ENCODE measurements at regions not wholly inside any gene's neighbourhood (a gene's known extent, or its start where the extent isn't known, plus 50 kb on each side); places are given as distances from the start of the nearest gene placed in this dataset.

DNA sequence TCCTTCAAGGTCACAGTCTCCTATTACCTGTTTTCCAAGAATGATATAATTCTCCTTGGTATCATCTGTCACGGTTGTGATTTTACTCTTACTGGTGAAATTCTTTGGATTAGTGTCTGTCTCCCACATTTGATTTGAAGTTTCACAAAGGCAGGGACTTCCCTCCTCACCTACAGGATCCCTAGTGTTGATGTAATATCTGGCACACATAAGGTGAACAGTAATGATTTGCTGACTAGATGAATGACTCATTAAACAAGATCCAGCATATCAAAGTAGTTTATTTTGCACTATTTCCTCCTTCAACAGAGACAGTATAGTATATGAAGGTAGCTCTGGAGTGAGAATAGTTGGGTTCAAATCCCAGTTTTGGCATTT, 135.3 kb upstream of the IL1RAPL2 start:
- Mint-ChIP-seq H3K9me3 (peaks cover 32% of the 10 kb centered on the region), H3K27me3 (ENCODE audit: insufficient read depth) (no peaks in the 10 kb centered on the region), H3K4me1 (peaks cover 2% of the 10 kb centered on the region), H3K36me3 (ENCODE audit: low read depth) (no peaks in the 10 kb centered on the region), H3K4me3 (no peak overlapping the region), H3K27ac (no peak overlapping the region)
- 100% methylated on average over 1 of the region's 1 CpG; no CpG with 5 or more reads in 1 of the 2 experiments for WGBS, 2 experiments (ENCODE audit: insufficient coverage in 1 of 2, insufficient read length in 1 of 2)
- Histone ChIP-seq H3K27ac (ENCODE audit: low read depth, low read length) (no peak overlapping the region), H3K4me1 (ENCODE audit: control insufficient read depth, insufficient read depth, low read length) (no peaks in the 10 kb centered on the region), H3K27me3 (ENCODE audit: control insufficient read depth, insufficient read depth, low read length, poor library complexity, severe bottlenecking) (no peaks in the 10 kb centered on the region), H3K4me3 (ENCODE audit: low read length) (no peak overlapping the region), H3K9me3 (ENCODE audit: control insufficient read depth, low read length) (no peaks in the 10 kb centered on the region), H3K9ac (ENCODE audit: extremely low read depth, low read length, poor library complexity, severe bottlenecking) (no peak overlapping the region), H3K36me3 (ENCODE audit: control insufficient read depth, insufficient read depth, low read length) (no peaks in the 10 kb centered on the region)
- TF ChIP-seq, protein P1, sequence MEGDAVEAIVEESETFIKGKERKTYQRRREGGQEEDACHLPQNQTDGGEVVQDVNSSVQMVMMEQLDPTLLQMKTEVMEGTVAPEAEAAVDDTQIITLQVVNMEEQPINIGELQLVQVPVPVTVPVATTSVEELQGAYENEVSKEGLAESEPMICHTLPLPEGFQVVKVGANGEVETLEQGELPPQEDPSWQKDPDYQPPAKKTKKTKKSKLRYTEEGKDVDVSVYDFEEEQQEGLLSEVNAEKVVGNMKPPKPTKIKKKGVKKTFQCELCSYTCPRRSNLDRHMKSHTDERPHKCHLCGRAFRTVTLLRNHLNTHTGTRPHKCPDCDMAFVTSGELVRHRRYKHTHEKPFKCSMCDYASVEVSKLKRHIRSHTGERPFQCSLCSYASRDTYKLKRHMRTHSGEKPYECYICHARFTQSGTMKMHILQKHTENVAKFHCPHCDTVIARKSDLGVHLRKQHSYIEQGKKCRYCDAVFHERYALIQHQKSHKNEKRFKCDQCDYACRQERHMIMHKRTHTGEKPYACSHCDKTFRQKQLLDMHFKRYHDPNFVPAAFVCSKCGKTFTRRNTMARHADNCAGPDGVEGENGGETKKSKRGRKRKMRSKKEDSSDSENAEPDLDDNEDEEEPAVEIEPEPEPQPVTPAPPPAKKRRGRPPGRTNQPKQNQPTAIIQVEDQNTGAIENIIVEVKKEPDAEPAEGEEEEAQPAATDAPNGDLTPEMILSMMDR (conservative IDR thresholded peaks at IDR 0.05): no peak
- DNase-seq: no peak

GRCh38 chrX:104430072-104430741, 135.8 kb upstream of the IL1RAPL2 start:
- Histone ChIP-seq H3K9me3 (ENCODE audit: control insufficient read depth, low read length) (no peaks in the 10 kb centered on the region), H3K27ac (ENCODE audit: low read depth, low read length) (no peak overlapping the region), H3K4me1 (ENCODE audit: control insufficient read depth, insufficient read depth, low read length) (no peaks in the 10 kb centered on the region), H3K4me3 (ENCODE audit: low read length) (no peak overlapping the region), H3K27me3 (ENCODE audit: control insufficient read depth, insufficient read depth, low read length, poor library complexity, severe bottlenecking) (no peaks in the 10 kb centered on the region), H3K36me3 (ENCODE audit: control insufficient read depth, insufficient read depth, low read length) (no peaks in the 10 kb centered on the region), H3K9ac (ENCODE audit: extremely low read depth, low read length, poor library complexity, severe bottlenecking) (no peak overlapping the region)
- H3K9me3 Mint-ChIP-seq: peaks cover 29% of the 10 kb centered on the region
- H3K27ac Mint-ChIP-seq: no peak overlapping the region
- no peak overlapping the region for H3K4me3 Mint-ChIP-seq
- TF ChIP-seq, protein P1 (conservative IDR thresholded peaks at IDR 0.05): no peak
- no peaks in the 10 kb centered on the region for H3K36me3 Mint-ChIP-seq (ENCODE audit: low read depth)
- 63% methylated on average over 3 of the region's 4 CpGs; no CpG with 5 or more reads in 1 of the 2 experiments for WGBS, 2 experiments (ENCODE audit: insufficient coverage in 1 of 2, insufficient read length in 1 of 2)
- H3K27me3 Mint-ChIP-seq (ENCODE audit: insufficient read depth): no peaks in the 10 kb centered on the region
- peaks cover 3% of the 10 kb centered on the region for H3K4me1 Mint-ChIP-seq
- no peak for DNase-seq

- no peak overlapping the region for H3K27ac Mint-ChIP-seq
Measured at GRCh38 chrX:104428231-104428630, 137.8 kb upstream of the IL1RAPL2 start.

More at GRCh38 chrX:104428231-104428630, 137.8 kb upstream of the IL1RAPL2 start:
- H3K4me3 Mint-ChIP-seq: no peak overlapping the region
- Histone ChIP-seq H3K27me3 (ENCODE audit: control insufficient read depth, insufficient read depth, low read length, poor library complexity, severe bottlenecking) (no peaks in the 10 kb centered on the region), H3K4me3 (ENCODE audit: low read length) (no peak overlapping the region), H3K9ac (ENCODE audit: extremely low read depth, low read length, poor library complexity, severe bottlenecking) (no peak overlapping the region), H3K4me1 (ENCODE audit: control insufficient read depth, insufficient read depth, low read length) (no peaks in the 10 kb centered on the region), H3K27ac (ENCODE audit: low read depth, low read length) (no peak overlapping the region), H3K9me3 (ENCODE audit: control insufficient read depth, low read length) (no peaks in the 10 kb centered on the region), H3K36me3 (ENCODE audit: control insufficient read depth, insufficient read depth, low read length) (no peaks in the 10 kb centered on the region)
- no peak for DNase-seq
- H3K27me3 Mint-ChIP-seq (ENCODE audit: insufficient read depth): no peaks in the 10 kb centered on the region
- no peaks in the 10 kb centered on the region for H3K36me3 Mint-ChIP-seq (ENCODE audit: low read depth)
- TF ChIP-seq, protein P1 (conservative IDR thresholded peaks at IDR 0.05): no peak
- peaks cover 3% of the 10 kb centered on the region for H3K4me1 Mint-ChIP-seq
- WGBS, 2 experiments (ENCODE audit: insufficient coverage in 1 of 2, insufficient read length in 1 of 2): 95% methylated on average over 2 of the region's 2 CpGs; no CpG with 5 or more reads in 1 of the 2 experiments
- H3K9me3 Mint-ChIP-seq: peaks cover 20% of the 10 kb centered on the region
